ENCODE measurements at regions not wholly inside any gene's neighbourhood (a gene's known extent, or its start where the extent isn't known, plus 50 kb on each side); places are given as distances from the start of the nearest gene placed in this dataset.

GRCh38 chr5:6948562-6948961 lies 235.3 kb downstream of the TENT4A start:
- TF ChIP-seq POLR2A (IDR thresholded peaks at IDR 0.05): no peak
- no peak for TF ChIP-seq CTCF (IDR thresholded peaks at IDR 0.05 in 4 of 5, conservative IDR thresholded peaks at IDR 0.05 in 1 of 5)

Data from gastrocnemius medialis (tissue), 4 donors.